Psoas muscle (tissue), 7 donors: ENCODE measurements at regions not wholly inside any gene's neighbourhood (a gene's known extent, or its start where the extent isn't known, plus 50 kb on each side); places are given as distances from the start of the nearest gene placed in this dataset.

ENCODE experiments used
- ATAC-seq, 4 donors: fragments of 200-7000 bp; cut with Tn5 transposase; one replicate each; pipeline ENCODE4 v1.9.1; 2020; ENCODE audit warnings: moderate library complexity in 3 of 4, mild to moderate bottlenecking in 2 of 4
- DNase-seq, 2 donors: peaks; one replicate each; pipeline ENCODE4 v3.0.0-alpha.2; 2020
- H3K27ac ChIP-seq: fragments of 200-600 bp; one replicate; pipeline ENCODE4 v1.8.0; 2022
- H3K27me3 ChIP-seq, 3 donors: fragments of 200-600 bp in 1 of 3; one replicate each; pipeline versions ENCODE4 v1.6.1 to v1.8.0; 2013 to 2022; ENCODE audit warnings: low read length in 2 of 3, mild to moderate bottlenecking in 2 of 3, moderate library complexity in 1 of 3; ENCODE audit not compliant: insufficient read depth in 3 of 3
- H3K36me3 ChIP-seq, 2 donors: fragments of 200-600 bp in 1 of 2; one replicate each; pipeline versions ENCODE4 v1.6.1 to v1.8.0; 2013 to 2022; ENCODE audit warnings: low read depth in 1 of 2, mild to moderate bottlenecking in 1 of 2, moderate library complexity in 1 of 2; ENCODE audit not compliant: insufficient read depth in 1 of 2
- H3K4me1 ChIP-seq: fragments of 200-600 bp; one replicate; pipeline ENCODE4 v1.8.0; 2022
- H3K4me3 ChIP-seq: fragments of 200-600 bp; one replicate; pipeline ENCODE4 v1.8.0; 2022; ENCODE audit warnings: mild to moderate bottlenecking
- H3K9me3 ChIP-seq: fragments of 200-600 bp; one replicate; pipeline ENCODE4 v1.8.0; 2022
- WGBS, 3 donors: extraction: QIAGEN DNeasy Blood & Tissue Kit; methylation state at CpG; one replicate each; pipeline versions ENCODE4 v1.1.6 to v1.1.7; 2013; 5-methylcytosine and 5-hydroxymethylcytosine counted together
- intact Hi-C, 2 donors: fragments of 100-400 bp; cut with DNase I; formaldehyde crosslinking; loops; one replicate each; pipeline versions ENCODE4 v1.11.0 to v1.14.2; 2022
- TF ChIP-seq, protein P1 (sequence below): fragments of 200-600 bp; IDR thresholded peaks from one replicate; pipeline ENCODE4 v1.8.0; 2022; ENCODE audit warnings: antibody characterized with exemption
- donor health status: healthy with polysubstance abuse.
- donor health status: DM: no; HTN: no; CAD: no; lungs with moderate emphysema.
- donor health status: Bipolar disorder and iron deficiency.
- donor health status: healthy.
- donor health status: DM: yes; HTN: yes; CAD: no.
- donor health status: DM: no; HTN: no; CAD: no.
- donor health status: DM: yes; HTN: yes; CAD: no.

DNA sequence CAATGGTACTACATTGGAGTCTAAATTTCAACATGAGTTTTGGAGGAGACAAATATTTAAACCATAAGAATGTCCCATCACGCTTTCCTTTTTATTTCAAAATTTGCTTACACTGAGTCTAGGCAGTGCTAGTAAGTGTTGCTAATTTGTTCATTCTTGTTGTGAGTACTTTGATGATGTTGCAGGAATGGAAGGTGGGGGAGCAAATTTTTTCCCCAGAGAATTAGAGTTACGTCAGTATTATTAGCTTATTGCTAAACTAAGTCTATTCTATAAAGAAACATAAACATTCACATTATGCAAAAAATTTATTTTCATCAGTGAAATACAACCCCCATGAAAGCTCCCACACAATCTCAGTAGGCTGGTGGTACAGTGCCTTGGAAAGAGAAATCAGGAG, 88.0 kb downstream of the BLID start:
- Histone ChIP-seq H3K4me1 (no peaks in the 10 kb centered on the region), H3K27ac (no peak overlapping the region), H3K27me3 (no peaks in the 10 kb centered on the region), H3K9me3 (no peaks in the 10 kb centered on the region), H3K4me3 (no peak overlapping the region), H3K36me3 (no peaks in the 10 kb centered on the region)
- WGBS, 3 donors, result 91 to 94% (median 94%) methylated on average over 2 of the region's 2 CpGs
- intact Hi-C loops, result no loop called here
- TF ChIP-seq, protein P1, sequence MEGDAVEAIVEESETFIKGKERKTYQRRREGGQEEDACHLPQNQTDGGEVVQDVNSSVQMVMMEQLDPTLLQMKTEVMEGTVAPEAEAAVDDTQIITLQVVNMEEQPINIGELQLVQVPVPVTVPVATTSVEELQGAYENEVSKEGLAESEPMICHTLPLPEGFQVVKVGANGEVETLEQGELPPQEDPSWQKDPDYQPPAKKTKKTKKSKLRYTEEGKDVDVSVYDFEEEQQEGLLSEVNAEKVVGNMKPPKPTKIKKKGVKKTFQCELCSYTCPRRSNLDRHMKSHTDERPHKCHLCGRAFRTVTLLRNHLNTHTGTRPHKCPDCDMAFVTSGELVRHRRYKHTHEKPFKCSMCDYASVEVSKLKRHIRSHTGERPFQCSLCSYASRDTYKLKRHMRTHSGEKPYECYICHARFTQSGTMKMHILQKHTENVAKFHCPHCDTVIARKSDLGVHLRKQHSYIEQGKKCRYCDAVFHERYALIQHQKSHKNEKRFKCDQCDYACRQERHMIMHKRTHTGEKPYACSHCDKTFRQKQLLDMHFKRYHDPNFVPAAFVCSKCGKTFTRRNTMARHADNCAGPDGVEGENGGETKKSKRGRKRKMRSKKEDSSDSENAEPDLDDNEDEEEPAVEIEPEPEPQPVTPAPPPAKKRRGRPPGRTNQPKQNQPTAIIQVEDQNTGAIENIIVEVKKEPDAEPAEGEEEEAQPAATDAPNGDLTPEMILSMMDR, result no peak
- DNase-seq, result no peak
- ATAC-seq, result no peak

DNA sequence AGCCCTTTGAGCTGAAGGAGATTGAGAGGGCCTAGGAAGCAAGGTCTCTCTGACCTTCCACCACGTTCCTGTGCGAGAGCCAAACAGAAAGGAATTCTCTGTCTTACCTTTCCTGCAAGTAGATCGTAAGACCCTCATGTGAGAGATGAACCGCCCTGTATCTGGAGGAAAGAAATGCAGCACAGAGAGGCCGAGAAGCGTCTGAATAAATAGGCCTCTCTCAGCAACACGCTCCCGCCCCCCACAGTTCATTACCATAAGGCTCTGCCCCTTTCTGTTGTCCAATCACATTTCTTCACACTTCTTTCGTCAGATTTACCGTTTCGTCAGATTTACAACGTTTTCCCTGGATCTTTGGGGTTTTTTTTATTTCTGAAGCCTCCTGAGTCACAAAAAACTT, 90.3 kb downstream of the BLID start:
- intact Hi-C loops, result no loop called here

DNA sequence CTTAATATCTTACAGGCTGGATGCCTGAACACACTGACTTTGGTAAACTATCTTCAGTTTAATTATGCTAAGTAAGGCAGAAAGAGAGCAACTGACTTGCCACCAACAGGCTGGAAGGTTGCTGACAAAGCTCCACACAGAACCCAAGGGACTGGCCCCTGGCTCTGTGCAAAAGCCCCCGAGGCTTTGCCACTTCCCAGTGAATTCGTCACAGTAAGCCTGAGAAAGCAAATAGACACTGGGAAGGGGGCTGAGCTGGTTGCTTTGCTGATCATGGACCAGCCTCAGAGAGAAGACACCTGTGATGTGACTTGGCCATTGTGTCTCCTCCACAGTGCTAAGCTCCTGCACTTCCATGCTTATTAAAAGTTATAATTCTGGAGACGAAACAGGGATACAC, 91.7 kb downstream of the BLID start:
- TF ChIP-seq, protein P1, result no peak
- Histone ChIP-seq H3K4me1 (no peaks in the 10 kb centered on the region), H3K27ac (no peak overlapping the region), H3K27me3 (no peaks in the 10 kb centered on the region), H3K36me3 (no peaks in the 10 kb centered on the region), H3K4me3 (no peak overlapping the region), H3K9me3 (no peaks in the 10 kb centered on the region)
- intact Hi-C loops, result loop anchor here in 1 of 2 donors (5.0 kb wide), 2 partner anchors 78 to 178 kb away; no protein-coding TSS in a partner anchor
- WGBS, 3 donors, result 33 to 55% (median 35%) methylated on average over 3 of the region's 3 CpGs
- ATAC-seq, result no peak
- DNase-seq, result no peak

More for the DNA sequence above, 90.3 kb downstream of the BLID start:
- Histone ChIP-seq H3K4me3 (peak overlapping the region; percentile 41), H3K27me3 (no peaks in the 10 kb centered on the region), H3K27ac (no peak overlapping the region), H3K9me3 (no peaks in the 10 kb centered on the region), H3K36me3 (no peaks in the 10 kb centered on the region), H3K4me1 (no peaks in the 10 kb centered on the region)
- no peak for DNase-seq
- TF ChIP-seq, protein P1, result no peak
- ATAC-seq, result peak in 3 of 4 donors; percentile 49 to 67 (median 61)
- 81 to 88% (median 84%) methylated on average over 12 of the region's 12 CpGs for WGBS, 3 donors

DNA sequence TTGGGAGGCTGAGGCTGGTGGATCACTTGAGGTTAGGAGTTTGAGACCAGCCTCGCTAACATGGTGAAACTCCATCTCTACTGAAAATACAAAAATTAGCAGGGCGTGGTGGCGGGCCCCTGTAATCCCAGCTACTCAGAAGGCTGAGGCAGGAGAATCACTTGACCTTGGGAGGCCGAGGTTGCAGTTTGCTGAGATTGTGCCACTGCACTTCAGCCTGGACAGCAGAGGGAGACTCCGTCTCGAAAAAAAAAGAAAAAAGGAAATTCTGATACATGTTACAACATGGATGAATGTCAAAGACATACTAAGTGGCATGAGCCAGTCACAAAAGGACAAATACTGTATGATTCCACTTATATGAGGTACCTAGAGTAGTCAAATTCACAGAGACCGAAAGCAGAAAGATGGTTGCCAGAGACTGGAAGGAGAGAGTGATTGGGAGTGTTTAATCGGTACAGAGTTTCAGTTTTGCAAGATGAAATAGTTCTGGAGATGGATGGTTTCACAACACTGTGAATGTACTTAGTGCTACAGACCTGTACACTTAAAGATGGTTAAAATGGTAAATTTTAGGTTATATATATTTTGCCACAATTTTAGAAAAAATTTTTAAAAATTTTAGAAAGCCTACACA, 92.3 kb downstream of the BLID start:
- Histone ChIP-seq H3K4me1 (no peaks in the 10 kb centered on the region), H3K9me3 (no peaks in the 10 kb centered on the region), H3K36me3 (no peaks in the 10 kb centered on the region), H3K4me3 (no peak overlapping the region), H3K27me3 (no peaks in the 10 kb centered on the region), H3K27ac (no peak overlapping the region)
- WGBS, 3 donors, result 71 to 78% (median 76%) methylated on average over 8 of the region's 8 CpGs
- no peak for ATAC-seq
- TF ChIP-seq, protein P1, result no peak
- no peak for DNase-seq
- intact Hi-C loops, result loop anchor here in 1 of 2 donors (5.0 kb wide), 2 partner anchors 79 to 179 kb away; no protein-coding TSS in a partner anchor

DNA sequence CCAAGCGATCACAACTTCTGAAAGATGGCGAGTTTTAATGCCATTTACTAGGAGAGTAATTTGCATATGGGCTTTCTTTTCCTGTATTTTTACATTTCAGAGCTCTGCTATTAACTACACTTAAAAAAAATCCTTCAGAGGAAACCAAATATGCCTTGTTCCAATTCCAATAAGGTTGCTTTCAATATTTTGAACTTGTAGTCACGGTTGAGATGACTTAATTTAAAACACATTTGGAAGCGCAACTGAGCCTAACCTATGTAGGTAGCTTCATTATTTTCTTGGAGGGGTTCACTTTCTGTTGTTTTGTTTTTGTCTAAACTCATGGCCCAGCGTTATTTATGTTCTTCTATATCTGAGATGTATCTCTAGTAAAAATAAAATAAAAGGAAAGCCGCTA, 93.4 kb downstream of the BLID start:
- TF ChIP-seq, protein P1, result no peak
- no peaks in the 10 kb centered on the region for H3K4me1 ChIP-seq
- no peaks in the 10 kb centered on the region for H3K9me3 ChIP-seq
- H3K27ac ChIP-seq, result no peak overlapping the region
- 91 to 93% (median 91%) methylated on average over 6 of the region's 6 CpGs for WGBS, 3 donors
- H3K27me3 ChIP-seq, result no peaks in the 10 kb centered on the region
- H3K36me3 ChIP-seq, result no peaks in the 10 kb centered on the region
- no peak overlapping the region for H3K4me3 ChIP-seq
- intact Hi-C loops, result loop anchor here in 1 of 2 donors (5.0 kb wide), 2 partner anchors 80 to 180 kb away; no protein-coding TSS in a partner anchor
- ATAC-seq (no peak), DNase-seq (no peak)
